Endothelial cell of umbilical vein (primary cell): ENCODE measurements at regions not wholly inside any gene's neighbourhood (a gene's known extent, or its start where the extent isn't known, plus 50 kb on each side); places are given as distances from the start of the nearest gene placed in this dataset.

Source experiments
- BruUV-seq: library from RNA; stranded (reverse); fragments of 400-500 nt; replicated peaks from 2 replicates; lab custom pipeline; 2021; lab: Mats Ljungman, UMichigan
- CTCF ChIA-PET: fragments of 300-600, 350-600 bp; sonication (Branson Sonifier 250); formaldehyde crosslinking; loops from one replicate; lab custom pipeline; 2021; ENCODE audit warnings: antibody characterized with exemption, inconsistent platforms; lab: Charles Lee
- POLR2A ChIA-PET: fragments of 300-600, 350-600 bp; sonication (Branson Sonifier 250); formaldehyde crosslinking; loops from one replicate; lab custom pipeline; 2021; ENCODE audit warnings: antibody characterized with exemption, inconsistent platforms; lab: Charles Lee
- DNase-seq: peaks from one replicate; pipeline ENCODE4 v3.0.0-alpha.2; 2011; ENCODE audit warnings: low read depth, low spot score
- FAIRE-seq: peaks from 2 replicates; lab custom pipeline; 2011; peaks lifted over from hg19 to GRCh38; lab: Jason Lieb, UNC
- H2AFZ ChIP-seq: 2 replicates; pipeline ENCODE4 v1.6.0; 2012; ENCODE audit warnings: low read depth, low read length, control low read depth, inconsistent platforms
- H3K27ac ChIP-seq: 2 replicates; pipeline ENCODE4 v1.5.1; 2011; ENCODE audit warnings: low read depth, mild to moderate bottlenecking, control low read depth, low read length, moderate library complexity; ENCODE audit not compliant: insufficient read depth
- H3K27me3 ChIP-seq, 2 experiments: 2 replicates each; pipeline versions ENCODE4 v1.6.0 to v1.6.1; 2011; ENCODE audit warnings: low read length in 2 of 2, mixed read lengths in 1 of 2; ENCODE audit not compliant: control insufficient read depth in 2 of 2, insufficient read depth in 2 of 2
- H3K36me3 ChIP-seq, 2 experiments: 2 replicates in 1 of 2; 3 replicates in 1 of 2; pipeline ENCODE4 v1.5.1; 2011; ENCODE audit warnings: low read length in 2 of 2, mild to moderate bottlenecking in 1 of 2, moderate library complexity in 1 of 2; ENCODE audit not compliant: control insufficient read depth in 2 of 2, insufficient read depth in 2 of 2; ENCODE audit errors: extremely low read depth in 1 of 2
- H3K4me1 ChIP-seq: 3 replicates; pipeline ENCODE4 v1.5.1; 2011; ENCODE audit warnings: mild to moderate bottlenecking, low read length; ENCODE audit not compliant: control insufficient read depth, insufficient read depth; ENCODE audit errors: extremely low read depth
- H3K4me2 ChIP-seq: 2 replicates; pipeline ENCODE4 v1.6.1; 2011; ENCODE audit warnings: low read length, control low read depth, mixed read lengths; ENCODE audit not compliant: insufficient read depth
- H3K4me3 ChIP-seq, 3 experiments: fragments of 200-600 bp in 1 of 3; sonication (generic), shearing (Covaris generic) in 1 of 3; replicated peaks in 1 of 3; 2 replicates each; pipeline ENCODE4 v1.5.1; 2011 to 2016; ENCODE audit warnings: control low read depth in 3 of 3, low read length in 3 of 3, mild to moderate bottlenecking in 2 of 3, inconsistent platforms in 1 of 3, low read depth in 1 of 3, moderate library complexity in 1 of 3; ENCODE audit not compliant: insufficient read depth in 1 of 3
- H3K79me2 ChIP-seq: 2 replicates; pipeline ENCODE4 v1.6.0; 2012; ENCODE audit warnings: low read length, inconsistent platforms; ENCODE audit not compliant: control insufficient read depth, insufficient read depth
- H3K9ac ChIP-seq: replicated peaks from 2 replicates; pipeline ENCODE3; 2011; ENCODE audit warnings: low read length, control low read depth; ENCODE audit not compliant: insufficient read depth; ENCODE audit errors: extremely low read depth
- H3K9me1 ChIP-seq: replicated peaks from 3 replicates; pipeline ENCODE4 v1.6.0; 2011; ENCODE audit warnings: mild to moderate bottlenecking, low read length; ENCODE audit not compliant: control insufficient read depth, insufficient read depth; ENCODE audit errors: extremely low read depth
- H3K9me3 ChIP-seq: replicated peaks from 2 replicates; pipeline ENCODE4 v1.5.1; 2012; ENCODE audit warnings: low read length, inconsistent platforms; ENCODE audit not compliant: control insufficient read depth, insufficient read depth
- H4K20me1 ChIP-seq: replicated peaks from 2 replicates; pipeline ENCODE3; 2011; ENCODE audit warnings: mild to moderate bottlenecking, low read length; ENCODE audit not compliant: control insufficient read depth, insufficient read depth; ENCODE audit errors: extremely low read depth
- CTCF ChIP-seq, 2 donors: IDR thresholded peaks; 1 replicate in 1 of 2; 2 replicates in 1 of 2; pipeline ENCODE4 v1.5.1; 2011; ENCODE audit warnings: low read length in 2 of 2, mild to moderate bottlenecking in 2 of 2, moderate library complexity in 2 of 2, control low read depth in 1 of 2, inconsistent platforms in 1 of 2, low read depth in 1 of 2; ENCODE audit not compliant: insufficient read depth in 1 of 2; ENCODE audit errors: extremely low read depth in 1 of 2
- EZH2 ChIP-seq: IDR thresholded peaks from 2 replicates; pipeline ENCODE4 v1.6.1; 2012; ENCODE audit warnings: borderline replicate concordance, low read depth, mild to moderate bottlenecking, moderate library complexity, low read length, inconsistent platforms; ENCODE audit not compliant: severe bottlenecking
- FOS ChIP-seq: IDR thresholded peaks from 2 replicates; pipeline ENCODE4 v1.6.1; 2011; ENCODE audit warnings: mild to moderate bottlenecking, low read length, moderate library complexity, borderline replicate concordance; ENCODE audit not compliant: insufficient read depth
- GATA2 ChIP-seq: IDR thresholded peaks from 2 replicates; pipeline ENCODE4 v1.7.0; 2011; ENCODE audit warnings: low read depth, mild to moderate bottlenecking, moderate library complexity, mixed read lengths, low read length; ENCODE audit not compliant: insufficient read length, insufficient read depth
- JUN ChIP-seq: IDR thresholded peaks from 2 replicates; pipeline ENCODE4 v1.6.1; 2011; ENCODE audit warnings: borderline replicate concordance, low read depth; ENCODE audit not compliant: insufficient read length, insufficient read depth
- MAX ChIP-seq: IDR thresholded peaks from 2 replicates; pipeline ENCODE4 v1.6.1; 2011; ENCODE audit not compliant: insufficient read depth, insufficient read length
- MYC ChIP-seq: IDR thresholded peaks from one replicate; pipeline ENCODE4 v1.6.1; 2011; ENCODE audit warnings: mild to moderate bottlenecking, low read depth, low read length
- POLR2A ChIP-seq: IDR thresholded peaks from 2 replicates; pipeline ENCODE4 v1.6.1; 2012; ENCODE audit warnings: low read depth, mild to moderate bottlenecking, control low read depth, low read length
- POLR2AphosphoS5 ChIP-seq: IDR thresholded peaks from 2 replicates; pipeline ENCODE4 v1.6.1; 2012; ENCODE audit warnings: low read depth, mild to moderate bottlenecking, control low read depth, low read length, moderate library complexity; ENCODE audit not compliant: insufficient read depth
- dilution Hi-C: fragments of 300-500 bp; cut with MboI; formaldehyde crosslinking; loops from one replicate; pipeline ENCODE4 v1.15.0; 2019; ENCODE audit warnings: low sequenced_read_pairs; ENCODE audit not compliant: extremely low pct_ligation_motif_present
- intact Hi-C: fragments of 100-400 bp; cut with micrococcal nuclease; formaldehyde crosslinking; loops from one replicate; pipeline ENCODE4 v1.10.0; 2022

GRCh38 chr4:11053601-11054220 is 369.1 kb upstream of the CLNK start:
- ChIA-PET POLR2A (no interaction called here), CTCF (no interaction called here)
- no peak for TF ChIP-seq POLR2A
- no peak for TF ChIP-seq JUN
- no peak overlapping the region for H2AFZ ChIP-seq
- DNase-seq (no peak), FAIRE-seq (no peak)
- dilution Hi-C loops = no loop called here
- no peaks in the 10 kb centered on the region for H3K79me2 ChIP-seq
- no peak overlapping the region for H3K9ac ChIP-seq
- no peaks in the 10 kb centered on the region for H3K4me1 ChIP-seq
- no peak overlapping the region for H3K27ac ChIP-seq
- no peaks in the 10 kb centered on the region for H3K9me3 ChIP-seq
- no peak overlapping the region for H3K4me2 ChIP-seq
- H3K9me1 ChIP-seq = no peaks in the 10 kb centered on the region
- H3K36me3 ChIP-seq = no peaks in the 10 kb centered on the region
- no peak overlapping the region for H3K4me3 ChIP-seq
- no TSS peak for BruUV-seq
- intact Hi-C loops = no loop called here
- no peaks in the 10 kb centered on the region for H3K27me3 ChIP-seq
- H4K20me1 ChIP-seq = no peaks in the 10 kb centered on the region

- no peaks in the 10 kb centered on the region for H3K4me1 ChIP-seq
- intact Hi-C loops (no loop called here), dilution Hi-C loops (no loop called here)
- no TSS peak for BruUV-seq
- FAIRE-seq = no peak
- no peaks in the 10 kb centered on the region for H3K79me2 ChIP-seq
- no peak for TF ChIP-seq EZH2
- no peak for TF ChIP-seq POLR2AphosphoS5
- TF ChIP-seq POLR2A = no peak
- no peak for TF ChIP-seq MYC
- no peak for TF ChIP-seq FOS
- no peak for TF ChIP-seq MAX
- TF ChIP-seq JUN = no peak
- no peak for TF ChIP-seq GATA2
- TF ChIP-seq CTCF (IDR thresholded peaks at IDR 0.05; ENCODE audit: extremely low read depth in 1 of 2, insufficient read depth in 1 of 2, low read depth in 1 of 2, low read length in 2 of 2) = no peak
- no peaks in the 10 kb centered on the region for H3K27me3 ChIP-seq
- no peak overlapping the region for H2AFZ ChIP-seq
- H4K20me1 ChIP-seq = no peaks in the 10 kb centered on the region
- ChIA-PET POLR2A (no interaction called here), CTCF (no interaction called here)
- no peaks in the 10 kb centered on the region for H3K36me3 ChIP-seq
- H3K27ac ChIP-seq = no peak overlapping the region
- no peaks in the 10 kb centered on the region for H3K9me1 ChIP-seq
- H3K9ac ChIP-seq = no peak overlapping the region
- no peak for DNase-seq
- H3K9me3 ChIP-seq = no peaks in the 10 kb centered on the region
- H3K4me3 ChIP-seq = no peak overlapping the region
- no peak overlapping the region for H3K4me2 ChIP-seq
These were observed 366.6 kb upstream of the CLNK start for GRCh38 chr4:11051181-11051580.
